B cell (primary cell): ENCODE measurements at regions not wholly inside any gene's neighbourhood (a gene's known extent, or its start where the extent isn't known, plus 50 kb on each side); places are given as distances from the start of the nearest gene placed in this dataset.

Experiments used
- ATAC-seq: fragments of 200-7000 bp; cut with Tn5 transposase; one replicate; pipeline ENCODE4 v1.10.0; 2021; ENCODE audit warnings: low read depth, mild to moderate bottlenecking, moderate number of reproducible peaks, moderate library complexity
- CTCF ChIA-PET: fragments of 350-600 bp; sonication (Branson Sonifier 250); formaldehyde crosslinking; loops from one replicate; lab custom pipeline; 2021; ENCODE audit warnings: antibody characterized with exemption, inconsistent platforms; lab: Charles Lee
- POLR2A ChIA-PET: fragments of 350-600 bp; sonication (Branson Sonifier 250); formaldehyde crosslinking; loops from one replicate; lab custom pipeline; 2021; ENCODE audit warnings: antibody characterized with exemption; lab: Charles Lee
- DNase-seq: peaks from one replicate; pipeline ENCODE4 v3.0.0; 2013
- H2AFZ ChIP-seq: 2 replicates; pipeline ENCODE4 v1.6.1; 2012; ENCODE audit warnings: mild to moderate bottlenecking, low read depth, low read length; ENCODE audit not compliant: insufficient read depth, poor library complexity, severe bottlenecking
- H3K27ac ChIP-seq, 2 donors: 1 replicate in 1 of 2; 2 replicates in 1 of 2; pipeline ENCODE4 v1.5.1; 2012 to 2013; ENCODE audit warnings: low read length in 2 of 2, mild to moderate bottlenecking in 2 of 2, moderate library complexity in 1 of 2
- H3K27me3 ChIP-seq, 4 experiments: fragments of 200-600 bp in 1 of 4; sonication (generic) in 1 of 4; replicated peaks in 1 of 4; 1 replicate in 2 of 4; 2 replicates in 2 of 4; pipeline versions ENCODE4 v1.6.1 to v1.7.0; 2013 to 2016; ENCODE audit warnings: low read length in 3 of 4, mild to moderate bottlenecking in 2 of 4, mixed read lengths in 1 of 4, moderate library complexity in 1 of 4; ENCODE audit not compliant: insufficient read depth in 4 of 4, control insufficient read depth in 3 of 4; ENCODE audit errors: control extremely low read depth in 1 of 4
- H3K36me3 ChIP-seq, 2 experiments: replicated peaks in 1 of 2; 1 replicate in 1 of 2; 2 replicates in 1 of 2; pipeline versions ENCODE4 v1.6.1 to v1.7.1; 2013; ENCODE audit warnings: low read length in 1 of 2; ENCODE audit not compliant: insufficient read depth in 2 of 2, control insufficient read depth in 1 of 2; ENCODE audit errors: control extremely low read depth in 1 of 2, extremely low read depth in 1 of 2
- H3K4me1 ChIP-seq, 2 donors: fragments of 200-600 bp in 1 of 2; sonication (generic) in 1 of 2; 1 replicate in 1 of 2; 2 replicates in 1 of 2; pipeline versions ENCODE4 v1.5.1 to v1.6.1; 2013 to 2017; ENCODE audit warnings: low read length in 2 of 2; ENCODE audit not compliant: control insufficient read depth in 2 of 2, insufficient read depth in 2 of 2
- H3K4me2 ChIP-seq: replicated peaks from 2 replicates; pipeline ENCODE3; 2012; ENCODE audit warnings: mild to moderate bottlenecking, low read depth, low read length; ENCODE audit not compliant: poor library complexity, severe bottlenecking
- H3K4me3 ChIP-seq, 5 experiments: fragments of 200-600 bp in 1 of 5; sonication (generic) in 1 of 5; 1 replicate in 3 of 5; 2 replicates in 2 of 5; pipeline versions ENCODE4 v1.5.1 to v1.7.0; 2011 to 2016; ENCODE audit warnings: low read length in 4 of 5, mild to moderate bottlenecking in 4 of 5, low read depth in 2 of 5, control low read depth in 1 of 5, moderate library complexity in 1 of 5; ENCODE audit not compliant: insufficient read depth in 1 of 5; ENCODE audit errors: control extremely low read depth in 1 of 5, extremely low read depth in 1 of 5
- H3K79me2 ChIP-seq: fragments of 200-600 bp; sonication (generic); one replicate; pipeline ENCODE4 v1.6.0; 2016; ENCODE audit warnings: low read length; ENCODE audit not compliant: control insufficient read depth, insufficient read depth
- H3K9ac ChIP-seq: fragments of 200-600 bp; sonication (generic); 2 replicates; pipeline ENCODE4 v1.6.1; 2017; ENCODE audit warnings: mild to moderate bottlenecking, low read length, moderate library complexity
- H3K9me3 ChIP-seq, 3 donors: one replicate each; pipeline versions ENCODE4 v1.6.1 to v1.7.1; 2013; ENCODE audit warnings: low read length in 2 of 3; ENCODE audit not compliant: control insufficient read depth in 2 of 3, insufficient read depth in 1 of 3; ENCODE audit errors: control extremely low read depth in 1 of 3
- H4K20me1 ChIP-seq: 2 replicates; pipeline ENCODE4 v1.6.0; 2012; ENCODE audit warnings: mild to moderate bottlenecking, low read length; ENCODE audit not compliant: insufficient read depth, control insufficient read depth, poor library complexity, severe bottlenecking
- H3K27ac Mint-ChIP-seq: one replicate; pipeline ENCODE4 v1.8.0; 2021; ENCODE audit warnings: mixed read lengths
- H3K27me3 Mint-ChIP-seq: one replicate; pipeline ENCODE4 v1.8.0; 2021; ENCODE audit warnings: mixed read lengths
- H3K4me1 Mint-ChIP-seq: one replicate; pipeline ENCODE4 v1.8.0; 2021; ENCODE audit warnings: mixed read lengths
- H3K4me3 Mint-ChIP-seq: one replicate; pipeline ENCODE4 v1.8.0; 2021; ENCODE audit warnings: mixed read lengths
- H3K9me3 Mint-ChIP-seq: one replicate; pipeline ENCODE4 v1.8.0; 2022; ENCODE audit warnings: mixed read lengths; ENCODE audit not compliant: insufficient read depth
- CTCF ChIP-seq: fragments of 200-600 bp; IDR thresholded peaks from one replicate; pipeline ENCODE4 v1.8.0; 2022; ENCODE audit warnings: antibody characterized with exemption, mild to moderate bottlenecking
- EZH2 ChIP-seq: IDR thresholded peaks from 2 replicates; pipeline ENCODE4 v1.6.1; 2012; ENCODE audit warnings: borderline replicate concordance, low read depth, mild to moderate bottlenecking, moderate library complexity, low read length; ENCODE audit not compliant: insufficient read depth, poor library complexity, severe bottlenecking
- WGBS: methylation state at CpG from one replicate; pipeline ENCODE4 v1.1.5; 2013; ENCODE audit warnings: missing lambda C conversion rate; ENCODE audit not compliant: insufficient coverage; 5-methylcytosine and 5-hydroxymethylcytosine counted together
- intact Hi-C: fragments of 100-400 bp; cut with micrococcal nuclease; formaldehyde crosslinking; loops from one replicate; pipeline ENCODE4 v1.10.0; 2022

GRCh38 chr9:89722712-89723111 is 117.9 kb downstream of the GADD45G start:
- intact Hi-C loops = no loop called here
- no peaks in the 10 kb centered on the region for H3K79me2 ChIP-seq
- no peak for TF ChIP-seq EZH2
- no peak for TF ChIP-seq CTCF
- no peak overlapping the region for H3K27ac ChIP-seq
- H3K27me3 ChIP-seq = no peaks in the 10 kb centered on the region
- POLR2A ChIA-PET = no interaction called here
- H4K20me1 ChIP-seq = no peaks in the 10 kb centered on the region
- H3K4me3 ChIP-seq = no peak overlapping the region
- CTCF ChIA-PET = no interaction called here
- ATAC-seq = no peak
- H3K4me1 Mint-ChIP-seq = no peaks in the 10 kb centered on the region
- no peak overlapping the region for H3K4me3 Mint-ChIP-seq
- H3K9ac ChIP-seq = no peak overlapping the region
- H3K27ac Mint-ChIP-seq = no peak overlapping the region
- H3K9me3 Mint-ChIP-seq = no peaks in the 10 kb centered on the region
- H3K36me3 ChIP-seq = no peaks in the 10 kb centered on the region
- no peak for DNase-seq
- H3K4me2 ChIP-seq = no peak overlapping the region
- peaks cover 0 to 5% (median 0%) of the 10 kb centered on the region in 3 donors for H3K9me3 ChIP-seq
- 91% methylated on average over 1 of the region's 6 CpGs for WGBS
- H3K4me1 ChIP-seq = no peaks in the 10 kb centered on the region
- H3K27me3 Mint-ChIP-seq = peaks cover 8% of the 10 kb centered on the region
- no peak overlapping the region for H2AFZ ChIP-seq

GRCh38 chr9:89723469-89724100 is 118.8 kb downstream of the GADD45G start:
- H3K27ac ChIP-seq = no peak overlapping the region
- WGBS = 60% methylated on average over 2 of the region's 3 CpGs
- no peak overlapping the region for H3K4me3 ChIP-seq
- no peaks in the 10 kb centered on the region for H3K36me3 ChIP-seq
- no peak for TF ChIP-seq CTCF
- TF ChIP-seq EZH2 = no peak
- no peaks in the 10 kb centered on the region for H3K27me3 ChIP-seq
- ATAC-seq = no peak
- H3K9me3 ChIP-seq = peaks cover 0 to 3% (median 0%) of the 10 kb centered on the region in 3 donors
- H3K4me1 ChIP-seq = no peaks in the 10 kb centered on the region
- H4K20me1 ChIP-seq = no peaks in the 10 kb centered on the region
- CTCF ChIA-PET = no interaction called here
- no peak overlapping the region for H3K4me2 ChIP-seq
- Mint-ChIP-seq H3K4me1 (no peaks in the 10 kb centered on the region), H3K4me3 (no peak overlapping the region), H3K27ac (no peak overlapping the region), H3K9me3 (no peaks in the 10 kb centered on the region), H3K27me3 (peaks cover 8% of the 10 kb centered on the region)
- intact Hi-C loops = no loop called here
- no peak for DNase-seq
- no peak overlapping the region for H2AFZ ChIP-seq
- H3K9ac ChIP-seq = no peak overlapping the region
- no peaks in the 10 kb centered on the region for H3K79me2 ChIP-seq
- POLR2A ChIA-PET = no interaction called here
